CD4-positive, alpha-beta memory T cell (primary cell): ENCODE measurements at regions not wholly inside any gene's neighbourhood (a gene's known extent, or its start where the extent isn't known, plus 50 kb on each side); places are given as distances from the start of the nearest gene placed in this dataset.

Experiments used
- CTCF ChIA-PET: fragments of 350-600 bp; sonication (Branson Sonifier 250); formaldehyde crosslinking; loops from one replicate; lab custom pipeline; 2021; ENCODE audit warnings: inconsistent platforms; ENCODE audit not compliant: partially characterized antibody; lab: Charles Lee
- POLR2A ChIA-PET: fragments of 350-600 bp; sonication (Branson Sonifier 250); formaldehyde crosslinking; loops from one replicate; lab custom pipeline; 2021; ENCODE audit not compliant: partially characterized antibody; lab: Charles Lee
- DNase-seq, 5 donors: peaks; one replicate each; pipeline versions ENCODE4 v3.0.0 to v3.0.0-alpha.2; 2020 to 2022; ENCODE audit warnings: mixed read lengths in 1 of 5
- H3K27ac ChIP-seq: one replicate; pipeline ENCODE4 v1.7.0; 2013; ENCODE audit warnings: low read depth, low read length
- H3K27me3 ChIP-seq: 2 replicates; pipeline ENCODE4 v1.7.0; 2013; ENCODE audit warnings: mild to moderate bottlenecking, low read length, moderate library complexity; ENCODE audit not compliant: insufficient read depth
- H3K36me3 ChIP-seq: 2 replicates; pipeline ENCODE4 v1.7.0; 2013; ENCODE audit warnings: mild to moderate bottlenecking, low read length, moderate library complexity; ENCODE audit not compliant: insufficient read depth
- H3K4me1 ChIP-seq: 2 replicates; pipeline ENCODE4 v1.7.0; 2013; ENCODE audit warnings: mild to moderate bottlenecking, low read length, moderate library complexity; ENCODE audit not compliant: insufficient read depth
- H3K4me3 ChIP-seq, 2 donors: one replicate each; pipeline ENCODE4 v1.7.0; 2013; ENCODE audit warnings: low read length in 2 of 2, mild to moderate bottlenecking in 1 of 2
- H3K9me3 ChIP-seq, 2 donors: one replicate each; pipeline ENCODE4 v1.7.0; 2013; ENCODE audit warnings: low read length in 2 of 2, control low read depth in 1 of 2; ENCODE audit not compliant: control insufficient read depth in 1 of 2
- H3K27ac Mint-ChIP-seq, 7 donors: one replicate each; pipeline ENCODE4 v1.8.0; 2020 to 2021; ENCODE audit warnings: mixed read lengths in 7 of 7, mild to moderate bottlenecking in 6 of 7, inconsistent platforms in 3 of 7, moderate library complexity in 3 of 7
- H3K27me3 Mint-ChIP-seq, 2 donors: one replicate each; pipeline ENCODE4 v1.8.0; 2020 to 2021; ENCODE audit warnings: mixed read lengths in 2 of 2
- H3K36me3 Mint-ChIP-seq, 2 donors: one replicate each; pipeline ENCODE4 v1.8.0; 2020 to 2021; ENCODE audit warnings: mixed read lengths in 2 of 2, inconsistent platforms in 1 of 2, mild to moderate bottlenecking in 1 of 2
- H3K4me1 Mint-ChIP-seq, 4 donors: one replicate each; pipeline ENCODE4 v1.8.0; 2020 to 2021; ENCODE audit warnings: mixed read lengths in 4 of 4, mild to moderate bottlenecking in 1 of 4
- H3K4me3 Mint-ChIP-seq, 8 donors: one replicate each; pipeline ENCODE4 v1.8.0; 2020 to 2021; ENCODE audit warnings: mixed read lengths in 8 of 8, mild to moderate bottlenecking in 7 of 8, moderate library complexity in 6 of 8, inconsistent platforms in 3 of 8
- H3K9me3 Mint-ChIP-seq, 8 donors: one replicate each; pipeline ENCODE4 v1.8.0; 2020 to 2021; ENCODE audit warnings: mixed read lengths in 8 of 8, mild to moderate bottlenecking in 5 of 8, inconsistent platforms in 3 of 8, moderate library complexity in 1 of 8
- intact Hi-C: fragments of 100-400 bp; cut with micrococcal nuclease; formaldehyde crosslinking; loops from one replicate; pipeline ENCODE4 v1.15.1; 2023

GRCh38 chr2:23241121-23241520 is 143.9 kb upstream of the KLHL29 start:
- Mint-ChIP-seq H3K27ac (no peak overlapping the region), H3K4me1 (no peaks in the 10 kb centered on the region), H3K4me3 (no peak overlapping the region), H3K9me3 (peaks cover 0 to 2% (median 0%) of the 10 kb centered on the region in 8 donors), H3K36me3 (no peaks in the 10 kb centered on the region), H3K27me3 (peaks cover 0 to 2% of the 10 kb centered on the region in 2 donors)
- DNase-seq = no peak
- no peaks in the 10 kb centered on the region for H3K9me3 ChIP-seq
- no peaks in the 10 kb centered on the region for H3K36me3 ChIP-seq
- intact Hi-C loops = no loop called here
- H3K27me3 ChIP-seq = no peaks in the 10 kb centered on the region
- H3K4me3 ChIP-seq = no peak overlapping the region
- POLR2A ChIA-PET = no interaction called here
- no peak overlapping the region for H3K27ac ChIP-seq
- H3K4me1 ChIP-seq = no peaks in the 10 kb centered on the region
- CTCF ChIA-PET = no interaction called here

GRCh38 chr2:23241611-23242245 is 143.3 kb upstream of the KLHL29 start:
- no peak overlapping the region for H3K4me3 Mint-ChIP-seq
- Histone ChIP-seq H3K4me3 (no peak overlapping the region), H3K27ac (no peak overlapping the region), H3K9me3 (no peaks in the 10 kb centered on the region), H3K4me1 (no peaks in the 10 kb centered on the region), H3K36me3 (no peaks in the 10 kb centered on the region), H3K27me3 (no peaks in the 10 kb centered on the region)
- no peak overlapping the region for H3K27ac Mint-ChIP-seq
- no peaks in the 10 kb centered on the region for H3K36me3 Mint-ChIP-seq
- peaks cover 0 to 2% of the 10 kb centered on the region in 2 donors for H3K27me3 Mint-ChIP-seq
- peaks cover 0 to 2% (median 0%) of the 10 kb centered on the region in 8 donors for H3K9me3 Mint-ChIP-seq
- POLR2A ChIA-PET = no interaction called here
- intact Hi-C loops = no loop called here
- DNase-seq = no peak
- H3K4me1 Mint-ChIP-seq = no peaks in the 10 kb centered on the region
- CTCF ChIA-PET = no interaction called here

GRCh38 chr2:23243073-23243659 is 141.8 kb upstream of the KLHL29 start:
- Histone ChIP-seq H3K27me3 (no peaks in the 10 kb centered on the region), H3K4me1 (no peaks in the 10 kb centered on the region), H3K36me3 (no peaks in the 10 kb centered on the region), H3K4me3 (no peak overlapping the region), H3K9me3 (no peaks in the 10 kb centered on the region), H3K27ac (no peak overlapping the region)
- DNase-seq = no peak
- ChIA-PET CTCF (no interaction called here), POLR2A (no interaction called here)
- intact Hi-C loops = no loop called here
- Mint-ChIP-seq H3K36me3 (no peaks in the 10 kb centered on the region), H3K4me1 (no peaks in the 10 kb centered on the region), H3K4me3 (no peak overlapping the region), H3K27ac (no peak overlapping the region), H3K9me3 (peaks cover 0 to 2% (median 0%) of the 10 kb centered on the region in 8 donors), H3K27me3 (peaks cover 0 to 2% of the 10 kb centered on the region in 2 donors)

GRCh38 chr2:23244617-23245016 is 140.4 kb upstream of the KLHL29 start:
- ChIA-PET CTCF (no interaction called here), POLR2A (no interaction called here)
- no peaks in the 10 kb centered on the region for H3K4me1 ChIP-seq
- DNase-seq = no peak
- no peak overlapping the region for H3K4me3 Mint-ChIP-seq
- H3K27me3 Mint-ChIP-seq = peaks cover 0 to 1% of the 10 kb centered on the region in 2 donors
- no peak overlapping the region for H3K4me3 ChIP-seq
- H3K36me3 Mint-ChIP-seq = no peaks in the 10 kb centered on the region
- H3K27ac Mint-ChIP-seq = no peak overlapping the region
- intact Hi-C loops = no loop called here
- H3K9me3 Mint-ChIP-seq = peaks cover 0 to 2% (median 0%) of the 10 kb centered on the region in 8 donors
- H3K4me1 Mint-ChIP-seq = no peaks in the 10 kb centered on the region
- no peaks in the 10 kb centered on the region for H3K36me3 ChIP-seq
- H3K27ac ChIP-seq = no peak overlapping the region
- H3K27me3 ChIP-seq = no peaks in the 10 kb centered on the region
- no peaks in the 10 kb centered on the region for H3K9me3 ChIP-seq

GRCh38 chr2:23246992-23247683 is 137.8 kb upstream of the KLHL29 start:
- Mint-ChIP-seq H3K27ac (no peak overlapping the region), H3K36me3 (no peaks in the 10 kb centered on the region), H3K4me3 (no peak overlapping the region), H3K9me3 (no peaks in the 10 kb centered on the region), H3K27me3 (peaks cover 0 to 6% of the 10 kb centered on the region in 2 donors), H3K4me1 (no peaks in the 10 kb centered on the region)
- Histone ChIP-seq H3K4me3 (no peak overlapping the region), H3K9me3 (no peaks in the 10 kb centered on the region), H3K27ac (no peak overlapping the region), H3K36me3 (no peaks in the 10 kb centered on the region), H3K27me3 (no peaks in the 10 kb centered on the region), H3K4me1 (no peaks in the 10 kb centered on the region)
- intact Hi-C loops = no loop called here
- CTCF ChIA-PET = no interaction called here
- no peak for DNase-seq
- POLR2A ChIA-PET = no interaction called here

- Mint-ChIP-seq H3K9me3 (no peaks in the 10 kb centered on the region), H3K27ac (no peak overlapping the region), H3K36me3 (no peaks in the 10 kb centered on the region), H3K4me1 (no peaks in the 10 kb centered on the region), H3K4me3 (no peak overlapping the region), H3K27me3 (peaks cover 0 to 6% of the 10 kb centered on the region in 2 donors)
- no peaks in the 10 kb centered on the region for H3K27me3 ChIP-seq
- intact Hi-C loops = no loop called here
- no peak for DNase-seq
- ChIA-PET CTCF (no interaction called here), POLR2A (no interaction called here)
- H3K4me3 ChIP-seq = no peak overlapping the region
- no peaks in the 10 kb centered on the region for H3K36me3 ChIP-seq
- H3K4me1 ChIP-seq = no peaks in the 10 kb centered on the region
- H3K9me3 ChIP-seq = no peaks in the 10 kb centered on the region
- no peak overlapping the region for H3K27ac ChIP-seq
Measured at GRCh38 chr2:23248667-23249066, 136.3 kb upstream of the KLHL29 start.

- ChIA-PET CTCF (no interaction called here), POLR2A (no interaction called here)
- DNase-seq = no peak
- Histone ChIP-seq H3K4me1 (no peaks in the 10 kb centered on the region), H3K9me3 (no peaks in the 10 kb centered on the region), H3K36me3 (no peaks in the 10 kb centered on the region), H3K27ac (no peak overlapping the region), H3K27me3 (no peaks in the 10 kb centered on the region), H3K4me3 (no peak overlapping the region)
- no peak overlapping the region for H3K4me3 Mint-ChIP-seq
- peaks cover 0 to 6% of the 10 kb centered on the region in 2 donors for H3K27me3 Mint-ChIP-seq
- H3K4me1 Mint-ChIP-seq = no peaks in the 10 kb centered on the region
- intact Hi-C loops = no loop called here
- no peaks in the 10 kb centered on the region for H3K9me3 Mint-ChIP-seq
- H3K27ac Mint-ChIP-seq = no peak overlapping the region
- no peaks in the 10 kb centered on the region for H3K36me3 Mint-ChIP-seq
Measured at GRCh38 chr2:23249348-23249747, 135.6 kb upstream of the KLHL29 start.
